RKO (cell line): ENCODE measurements at regions not wholly inside any gene's neighbourhood (a gene's known extent, or its start where the extent isn't known, plus 50 kb on each side); places are given as distances from the start of the nearest gene placed in this dataset.
A peak's percentile ranks its signal among the peaks of the same experiment; 100 is the strongest.

Source experiments
- DNase-seq: peaks from one replicate; pipeline ENCODE4 v3.0.0-alpha.2; 2016; ENCODE audit warnings: low spot score

DNA sequence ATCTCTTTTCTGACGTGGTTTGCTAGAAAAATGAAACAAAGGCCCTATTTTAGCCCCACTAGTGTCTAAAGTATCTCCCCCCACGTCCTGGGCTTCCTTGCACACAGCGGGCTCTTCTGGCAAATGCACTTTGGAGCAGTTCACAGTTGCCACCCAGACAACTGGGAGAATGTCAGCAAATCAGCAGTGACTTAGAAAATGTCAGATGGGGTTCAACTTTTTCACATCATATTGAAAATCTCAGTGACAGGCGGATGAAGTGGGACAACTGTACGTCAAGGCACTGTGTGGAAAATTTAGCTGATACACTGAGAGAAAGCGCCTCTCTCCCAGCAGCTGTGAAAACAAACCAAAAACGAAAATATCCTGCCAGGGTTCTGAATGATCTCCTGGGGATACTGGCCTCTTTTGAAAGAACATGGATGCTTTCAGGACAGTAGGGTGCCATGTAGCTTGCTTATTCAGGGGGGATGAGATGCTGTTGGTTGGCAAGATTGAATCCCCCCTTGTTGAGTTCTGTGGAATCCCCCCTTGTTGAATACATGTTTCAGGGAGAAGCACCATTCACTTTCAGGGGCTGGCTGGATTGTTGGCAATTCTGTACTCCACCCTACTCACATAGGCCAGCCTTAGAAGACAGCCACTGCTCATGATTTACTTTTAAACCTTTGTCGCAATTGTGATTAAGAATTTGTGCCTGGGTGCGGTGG lies 372.8 kb upstream of the CELF2 start:
- DNase-seq: no peak

DNA sequence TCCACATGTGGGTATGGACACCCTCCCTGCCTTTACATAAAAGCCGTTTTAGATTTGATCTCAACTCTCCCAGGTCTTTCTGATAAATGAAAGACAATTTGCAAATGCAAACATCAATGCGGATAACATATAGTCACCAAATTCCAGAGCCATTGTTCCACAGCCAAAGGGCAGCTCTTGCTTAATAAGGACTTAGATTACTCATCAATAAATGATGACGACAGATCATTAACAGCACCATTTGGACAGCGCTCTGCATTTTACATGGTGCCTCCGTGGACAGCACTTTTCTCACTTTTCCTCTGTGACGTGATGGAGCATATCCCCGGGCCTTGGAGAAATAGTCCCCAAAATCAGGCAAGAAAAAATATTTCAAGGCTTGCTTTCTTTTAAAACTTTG lies 370.3 kb upstream of the CELF2 start:
- DNase-seq: no peak

DNA sequence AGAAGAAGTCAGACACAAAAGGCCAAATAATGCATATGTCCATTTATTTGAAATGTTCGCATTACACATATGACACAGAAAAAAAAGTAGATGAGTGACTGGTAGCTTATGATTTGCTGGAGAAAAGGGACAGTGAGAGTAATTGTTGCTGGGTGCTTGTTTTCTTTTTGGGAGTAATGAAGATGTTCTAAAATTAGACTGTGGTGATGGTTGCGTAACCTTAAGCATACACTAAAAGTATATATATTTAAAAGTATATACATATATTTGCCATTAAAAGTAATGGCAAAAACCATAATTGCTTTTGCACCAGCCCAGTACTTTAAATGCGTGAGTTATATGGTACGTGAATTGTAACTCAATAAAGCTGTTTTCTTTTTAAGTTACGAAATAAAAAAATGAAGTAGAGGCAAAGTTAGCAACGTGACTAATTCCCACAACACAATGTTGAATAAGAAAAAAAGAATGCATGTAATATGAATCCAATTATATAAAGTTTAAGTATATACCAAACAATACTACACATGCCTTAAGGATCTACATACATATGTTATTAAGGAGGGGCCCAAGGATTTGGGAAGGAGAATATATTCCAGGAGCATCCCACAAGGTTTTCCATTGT lies 360.4 kb upstream of the CELF2 start:
- no peak for DNase-seq

DNA sequence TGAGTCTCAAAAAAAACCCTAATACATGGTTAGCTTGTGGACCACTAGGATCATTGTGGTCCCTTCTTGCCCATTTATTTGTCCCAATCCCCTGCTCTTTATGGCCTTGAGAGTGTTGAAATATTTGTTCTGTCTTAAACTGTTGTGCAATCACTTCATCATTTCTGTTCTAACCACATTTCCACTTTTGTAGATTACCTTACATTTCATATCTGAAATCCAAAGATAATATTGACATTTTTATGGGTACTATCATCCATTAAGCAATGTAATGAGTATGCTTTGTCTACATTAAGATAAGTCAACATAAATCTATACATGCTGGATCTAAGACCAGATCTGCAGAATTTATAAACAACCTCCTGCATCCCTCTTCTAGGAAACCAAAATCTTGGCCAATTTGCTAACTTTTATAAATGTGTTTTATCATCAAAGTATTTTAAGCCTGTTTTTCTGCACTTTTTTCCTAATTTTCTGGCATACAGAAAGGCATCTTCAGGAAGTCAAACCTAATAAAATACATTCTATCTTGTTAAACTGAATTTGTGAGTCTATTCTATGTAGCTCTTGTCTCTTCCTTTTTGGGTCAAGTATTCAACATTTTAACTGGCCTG lies 359.4 kb upstream of the CELF2 start:
- DNase-seq: no peak

DNA sequence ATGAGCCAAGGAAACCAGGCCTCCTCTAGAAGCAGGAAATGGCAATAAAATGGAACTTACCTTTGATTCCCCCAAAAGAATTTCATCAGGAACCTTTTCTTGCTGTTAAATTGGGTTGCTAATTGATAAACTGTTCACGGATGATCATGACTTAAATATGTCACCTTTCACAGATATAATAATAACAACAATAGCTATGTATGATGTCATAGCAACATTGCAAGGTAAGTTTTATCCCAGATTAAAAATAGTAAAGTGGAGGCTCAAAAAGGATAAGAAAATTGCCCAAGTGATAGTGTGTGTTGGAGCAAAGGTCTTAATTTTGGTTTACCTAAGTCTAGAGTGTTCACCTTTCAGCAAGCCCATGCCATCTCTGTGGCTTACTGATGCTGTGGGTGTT lies 357.6 kb upstream of the CELF2 start:
- DNase-seq: no peak

DNA sequence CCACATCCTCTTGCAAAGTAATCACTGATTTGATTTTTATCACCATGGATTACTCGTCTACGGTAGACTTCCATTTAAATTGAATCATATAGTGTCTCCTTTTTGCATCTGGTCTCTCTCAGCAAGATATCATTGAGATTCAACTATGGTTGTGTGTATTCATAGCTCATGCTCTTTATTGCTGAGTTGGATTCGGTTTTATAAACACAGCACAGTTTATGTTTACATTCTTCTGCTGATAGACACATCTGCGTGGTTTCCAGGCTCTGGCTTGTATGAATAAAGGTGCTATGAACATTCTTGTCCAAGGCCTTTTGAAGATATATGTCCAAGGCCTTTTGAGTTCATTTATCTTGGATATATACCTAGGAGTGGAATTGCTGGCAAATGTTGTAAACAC lies 356.5 kb upstream of the CELF2 start:
- DNase-seq: no peak

DNA sequence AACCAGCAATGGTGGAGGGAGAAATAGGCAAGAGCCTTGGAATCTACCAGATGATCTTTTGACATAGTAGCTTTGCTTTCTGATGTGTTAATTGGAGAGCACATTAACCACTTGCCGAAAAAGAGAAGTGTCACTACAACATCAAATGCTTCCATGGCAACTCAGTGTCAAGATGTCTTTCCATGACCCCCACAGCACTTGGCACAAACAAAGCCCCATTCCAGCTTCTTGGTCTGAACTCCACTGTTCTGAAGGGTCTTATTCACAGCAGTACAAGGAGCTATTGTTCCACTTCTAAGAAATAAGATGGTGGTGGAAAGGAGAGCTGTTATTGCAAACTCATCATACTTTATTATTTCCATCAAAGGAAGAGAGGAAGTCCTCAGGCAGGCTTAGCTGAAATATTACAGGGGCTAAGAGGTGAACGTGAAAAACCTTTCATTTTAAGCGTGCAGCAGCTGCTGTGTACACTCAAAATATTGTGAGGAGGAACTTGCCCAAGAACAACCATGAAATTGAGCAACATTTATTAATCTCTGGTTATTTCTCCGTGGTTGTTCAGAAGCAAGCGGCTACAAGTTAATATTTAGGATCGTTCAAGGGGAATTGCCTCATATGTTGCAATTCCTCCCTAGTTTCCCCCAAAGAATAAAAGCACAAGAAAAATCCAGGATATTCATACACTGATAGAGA lies 354.8 kb upstream of the CELF2 start:
- DNase-seq: no peak

DNA sequence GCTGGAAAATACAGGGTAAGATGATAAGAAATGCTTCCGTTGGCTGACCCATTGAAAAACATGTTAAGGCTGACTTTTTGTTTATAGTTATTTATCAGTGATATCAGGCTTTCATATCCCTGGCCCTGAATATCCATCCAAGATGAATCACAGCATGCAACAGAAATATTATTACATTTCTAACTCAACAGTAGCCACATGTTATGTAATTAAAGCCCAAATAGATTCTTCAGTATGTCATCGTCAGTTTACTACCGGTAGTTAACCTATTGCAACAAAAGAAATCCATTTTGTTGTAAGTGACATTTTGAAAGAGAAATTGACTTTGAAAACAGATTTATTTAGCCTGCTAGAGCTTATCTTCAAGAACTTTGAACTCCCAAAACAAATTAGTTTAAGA lies 354.1 kb upstream of the CELF2 start:
- no peak for DNase-seq

DNA sequence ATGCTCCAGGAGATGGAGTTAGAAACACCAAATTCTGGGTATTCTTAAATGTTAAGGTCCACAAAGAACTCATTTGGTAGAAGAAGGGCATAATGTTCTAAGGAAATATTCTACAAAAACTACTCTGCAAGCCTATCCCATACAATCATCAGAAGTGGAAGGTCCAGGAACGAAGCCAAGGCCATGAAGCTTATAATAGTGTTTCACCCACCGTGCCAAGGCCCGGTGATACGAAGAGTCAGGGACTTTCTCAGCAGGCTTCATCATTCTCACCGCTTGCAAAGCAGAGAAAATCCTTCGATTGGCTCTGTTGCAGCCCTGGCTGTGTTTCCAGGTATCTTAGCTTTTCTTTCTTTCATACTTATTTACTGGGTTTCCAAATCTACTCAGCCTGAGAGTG lies 351.9 kb upstream of the CELF2 start:
- DNase-seq: no peak

DNA sequence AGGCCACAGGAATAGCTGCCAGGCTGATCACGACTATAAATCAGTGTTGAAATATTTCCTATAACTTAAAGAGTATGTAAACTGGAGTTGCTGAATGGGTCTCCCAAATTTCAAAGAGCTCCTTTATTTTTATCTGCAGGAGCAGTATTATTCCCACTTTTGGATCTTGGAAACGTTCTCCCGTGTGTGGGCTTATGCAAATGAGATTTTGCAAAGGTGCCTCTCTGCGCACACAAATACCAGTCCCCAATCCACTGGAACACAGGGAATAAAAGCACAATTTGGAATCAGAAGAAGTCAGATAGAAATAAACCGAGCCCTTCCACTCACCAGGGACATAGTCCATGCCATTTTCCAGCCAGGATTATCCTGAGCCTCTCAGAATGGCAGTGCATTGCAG lies 350.2 kb upstream of the CELF2 start:
- DNase-seq: no peak

DNA sequence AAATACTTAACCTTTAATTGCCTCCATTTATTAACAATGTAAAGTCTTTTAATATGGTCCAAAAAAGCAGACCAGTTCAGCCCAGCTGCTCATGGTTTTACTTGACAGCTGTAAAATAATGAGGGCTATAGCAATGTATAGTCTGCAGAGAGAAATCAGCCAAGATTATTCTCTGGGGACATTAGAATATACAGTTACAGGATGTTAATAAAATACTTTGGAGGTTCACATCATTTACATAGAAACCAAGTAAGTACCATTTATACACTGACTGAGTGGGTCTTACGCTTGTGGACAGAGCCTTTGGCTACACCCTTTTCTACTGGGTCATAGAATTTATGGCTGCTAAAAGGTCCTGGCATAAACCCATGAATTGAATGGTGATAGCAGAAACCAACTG lies 340.7 kb upstream of the CELF2 start:
- DNase-seq: no peak

DNA sequence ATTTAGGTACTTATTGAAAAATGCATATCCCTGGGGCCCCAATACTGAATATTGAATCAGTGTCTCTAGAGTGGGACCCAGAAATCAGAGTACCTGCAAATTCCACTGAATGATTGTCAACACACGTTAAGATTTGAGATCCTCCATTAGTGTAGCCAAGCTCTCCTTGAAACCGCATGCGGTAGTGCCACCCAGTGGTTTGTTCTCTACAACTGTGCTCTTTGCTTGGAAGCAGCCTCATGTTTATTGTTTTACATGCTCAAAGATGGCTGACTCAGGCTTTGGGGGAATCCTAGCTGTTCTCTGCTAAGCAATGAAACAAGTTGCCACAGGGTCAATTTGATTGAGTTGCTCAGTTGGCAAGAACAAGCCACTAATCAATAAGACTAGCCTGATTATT lies 340.2 kb upstream of the CELF2 start:
- peak; percentile 82 for DNase-seq

DNA sequence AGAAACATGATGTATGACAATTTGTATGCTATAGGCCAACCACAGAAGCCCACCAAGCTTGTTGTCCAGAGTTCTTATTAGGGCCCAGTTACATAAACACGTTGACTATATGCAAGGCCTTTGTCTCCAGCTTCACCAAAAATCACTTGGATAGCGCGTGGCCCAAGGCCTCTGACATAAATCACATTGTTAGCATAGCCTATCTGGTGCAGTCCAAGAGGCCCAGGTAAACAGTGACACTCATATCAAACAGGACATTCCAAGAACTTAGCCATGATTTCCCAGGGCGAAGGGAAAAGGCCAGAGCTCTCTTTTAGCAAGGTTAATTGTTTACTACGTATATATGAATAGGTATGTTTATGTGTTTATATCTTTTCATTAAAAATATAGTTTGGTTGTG lies 337.2 kb upstream of the CELF2 start:
- DNase-seq: no peak

DNA sequence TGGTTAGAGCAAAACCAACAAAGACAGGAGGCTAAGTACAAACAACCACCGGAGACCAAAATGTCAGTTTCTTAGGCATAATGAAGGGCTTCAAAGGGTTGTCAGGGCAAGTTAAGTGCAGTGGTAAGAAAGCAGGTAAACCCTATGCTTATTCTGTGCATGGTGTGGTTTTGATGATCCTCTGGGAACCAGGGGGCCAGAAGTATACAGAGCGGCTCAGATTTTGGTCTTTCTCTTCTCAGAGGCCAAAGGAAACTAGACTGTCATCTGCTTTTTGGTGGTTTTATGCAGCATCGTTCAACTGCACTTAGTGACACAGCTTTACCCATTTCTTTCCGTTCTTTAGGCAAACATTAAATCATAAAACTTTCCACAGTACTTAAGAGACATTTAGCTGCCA lies 332.7 kb upstream of the CELF2 start:
- DNase-seq: no peak

DNA sequence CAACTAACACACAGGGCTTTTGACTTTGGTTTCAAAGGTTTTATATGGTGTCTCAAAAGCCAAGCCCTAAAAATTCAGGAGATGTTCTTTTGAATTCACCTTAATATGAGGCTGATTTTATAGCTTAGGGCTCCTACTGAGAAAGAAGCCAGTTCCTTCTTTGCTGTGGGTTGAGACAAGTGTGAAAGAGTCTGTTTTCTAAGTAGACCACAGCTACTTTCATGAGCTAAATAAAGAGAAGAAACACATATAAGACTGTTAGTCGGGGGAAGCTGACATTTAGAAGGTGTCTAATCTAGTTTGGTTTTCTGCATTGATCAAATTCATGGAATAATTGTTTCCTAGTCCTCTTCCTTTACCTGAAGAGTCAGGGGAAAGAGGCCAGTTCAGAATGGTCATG lies 332.1 kb upstream of the CELF2 start:
- DNase-seq: no peak

DNA sequence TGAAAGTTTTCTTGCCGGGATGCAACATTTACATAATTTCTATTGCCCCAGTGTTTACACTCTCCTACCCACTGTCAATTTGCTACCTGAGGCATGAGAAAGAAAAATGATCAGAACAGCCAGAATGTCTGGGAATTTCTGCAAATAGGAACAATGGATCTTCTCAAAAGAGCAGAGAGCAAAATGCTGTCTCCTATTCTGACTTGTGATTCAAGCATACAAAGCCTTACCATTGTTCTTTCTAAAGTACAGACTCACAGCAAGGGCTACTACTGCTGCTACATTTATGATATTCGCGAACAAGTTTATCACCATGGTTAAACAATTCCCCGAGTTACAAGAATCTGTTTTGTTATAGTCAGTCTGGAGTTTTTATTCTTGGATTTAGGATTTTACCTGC lies 329.9 kb upstream of the CELF2 start:
- no peak for DNase-seq

DNA sequence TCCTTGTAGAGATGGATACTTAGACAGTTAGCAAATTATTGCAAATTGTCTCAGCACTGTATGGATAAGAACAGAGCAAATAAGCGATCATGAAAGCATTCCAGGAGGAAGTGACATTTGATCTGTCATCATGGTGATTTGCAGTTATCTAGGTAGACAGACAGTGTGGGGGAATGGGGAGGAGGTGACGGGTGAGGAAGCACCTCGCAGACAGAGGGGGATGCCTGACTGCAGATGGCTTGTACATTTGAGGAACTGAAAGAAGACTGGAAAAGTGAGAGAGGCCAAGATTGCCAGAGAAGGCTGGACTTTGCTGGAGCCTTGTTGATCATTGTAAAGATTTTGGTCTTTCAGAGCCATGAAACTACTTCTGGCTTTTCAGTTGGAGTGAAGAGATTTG lies 318.2 kb upstream of the CELF2 start:
- DNase-seq: no peak

DNA sequence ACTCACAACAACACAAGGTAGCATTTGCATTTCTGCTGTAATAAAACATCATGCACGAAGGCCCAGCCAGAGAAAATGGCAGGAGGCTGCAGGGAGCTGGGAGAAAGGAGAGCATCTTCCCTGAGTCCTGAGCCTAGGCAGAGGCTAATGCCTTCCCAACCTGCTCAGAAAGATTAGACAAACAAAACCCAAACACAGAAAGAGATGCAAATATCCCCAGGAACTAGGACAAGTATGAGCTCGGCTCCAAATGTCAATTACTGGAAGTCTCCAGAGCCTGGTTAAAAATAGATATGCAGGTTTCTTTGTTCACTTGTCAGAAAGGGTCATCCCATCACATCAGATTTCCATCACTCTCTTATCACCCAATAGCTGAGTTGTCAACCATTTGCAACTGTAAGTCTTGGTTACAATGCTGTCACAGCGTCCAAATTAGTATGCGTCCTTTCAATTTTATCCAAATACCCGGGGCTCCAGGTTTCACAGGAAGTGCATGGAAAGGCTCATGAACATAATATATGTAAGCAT lies 316.5 kb upstream of the CELF2 start:
- DNase-seq: no peak

DNA sequence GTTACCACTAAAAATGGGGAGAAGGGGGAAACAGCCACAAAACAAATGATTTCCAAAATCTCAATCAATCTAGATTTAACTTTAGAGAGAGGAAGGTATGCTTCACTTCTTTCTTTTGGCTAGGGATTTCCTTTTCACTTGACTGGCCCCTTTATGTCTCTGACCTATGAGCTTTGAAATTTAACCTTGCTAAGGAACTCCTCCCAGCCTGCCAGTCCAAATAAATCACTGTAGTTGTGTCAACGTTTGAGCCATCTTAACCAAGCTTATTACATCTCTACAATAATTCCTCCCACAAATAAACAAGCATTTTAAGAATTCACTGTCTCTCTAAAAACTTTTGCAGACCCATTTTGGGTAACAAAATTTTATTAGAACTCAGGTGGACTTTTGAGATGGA lies 315.5 kb upstream of the CELF2 start:
- DNase-seq: no peak

DNA sequence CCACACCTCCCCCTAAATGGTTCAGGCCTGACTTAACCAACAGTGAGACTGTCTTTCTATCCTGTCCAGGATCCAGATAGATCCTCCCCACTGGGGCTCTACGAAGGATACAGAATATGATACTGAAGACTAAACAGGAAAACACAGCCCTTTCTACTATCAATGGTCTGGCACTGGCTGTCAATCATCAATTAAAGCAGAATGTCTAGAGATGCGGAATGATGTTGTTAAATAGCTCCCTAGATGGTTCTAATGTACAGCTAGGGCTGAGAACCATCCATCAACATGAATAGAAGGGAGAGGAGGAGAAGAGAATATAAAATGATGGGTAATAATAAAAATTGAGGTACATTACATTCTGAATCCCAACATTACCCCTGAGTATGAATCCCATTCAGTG lies 314.3 kb upstream of the CELF2 start:
- DNase-seq: no peak

DNA sequence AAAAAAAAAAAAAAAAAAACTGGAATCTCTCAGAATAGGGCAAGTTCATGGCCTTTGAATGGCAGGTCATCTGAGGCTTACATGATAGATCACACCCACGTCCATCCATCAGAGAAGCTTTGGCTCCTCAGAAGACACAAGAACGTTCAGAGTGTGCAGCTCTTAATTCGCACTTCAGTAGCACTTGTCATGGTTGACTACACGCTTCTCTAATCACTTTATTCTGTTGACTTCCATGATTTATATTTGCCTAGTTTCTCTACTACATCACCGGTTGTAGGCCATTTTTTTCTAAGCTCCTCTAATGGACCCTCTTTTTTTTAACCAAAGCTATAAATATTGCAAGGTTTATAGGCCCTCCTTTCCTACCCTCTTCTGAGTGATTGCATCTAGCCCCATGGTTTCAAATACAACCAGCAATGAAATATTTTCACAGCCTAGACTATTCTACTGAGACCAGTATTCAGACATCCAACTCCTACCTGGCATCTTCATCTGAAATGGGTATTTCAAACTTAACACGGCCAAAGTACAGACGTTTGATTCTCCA lies 305.4 kb upstream of the CELF2 start:
- DNase-seq: no peak

DNA sequence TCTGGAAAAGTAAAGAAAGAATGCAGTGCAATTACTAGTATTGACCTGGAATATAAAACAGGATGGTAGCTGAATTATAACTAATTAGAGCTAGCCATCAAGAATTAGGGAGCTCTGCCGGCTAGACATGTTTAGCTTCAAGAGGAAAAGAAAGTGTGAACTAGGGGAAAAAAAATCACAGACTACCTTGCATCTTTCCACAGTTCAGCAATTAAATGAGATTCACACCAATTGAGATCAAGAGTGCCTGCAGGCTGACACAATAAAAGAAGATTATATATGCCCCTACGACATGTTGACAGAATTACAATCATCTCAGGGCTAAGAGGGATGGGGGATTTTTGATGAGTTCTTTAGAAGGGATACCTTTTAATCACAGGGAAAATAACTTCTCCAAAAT lies 303.3 kb upstream of the CELF2 start:
- no peak for DNase-seq

DNA sequence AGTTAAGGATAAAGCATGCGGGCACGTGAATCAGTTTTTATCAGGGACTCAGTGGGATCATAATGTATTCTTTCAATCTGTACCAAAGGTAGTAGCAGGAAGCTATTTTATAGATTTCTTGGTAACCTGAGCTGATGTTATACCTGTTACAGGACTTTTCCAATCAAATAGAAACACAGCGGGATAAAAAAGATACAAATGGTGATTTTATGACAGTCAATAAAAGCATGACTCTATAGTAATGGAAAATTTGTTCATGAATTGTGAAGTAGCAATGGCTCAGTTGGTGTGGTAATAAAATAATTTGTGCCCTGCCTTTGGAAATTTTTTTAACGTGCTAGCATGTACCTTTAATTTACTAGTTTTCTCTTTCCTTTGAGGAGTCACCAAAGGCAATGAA lies 300.7 kb upstream of the CELF2 start:
- no peak for DNase-seq
